Hepatocyte (in vitro differentiated cells): ENCODE measurements at regions not wholly inside any gene's neighbourhood (a gene's known extent, or its start where the extent isn't known, plus 50 kb on each side); places are given as distances from the start of the nearest gene placed in this dataset.

Experiments
- DNase-seq: peaks from one replicate; pipeline ENCODE4 v3.0.0-alpha.2; 2016; ENCODE audit warnings: low spot score
- H2AFZ ChIP-seq: fragments of 200-600 bp; sonication (generic); 2 replicates; pipeline ENCODE4 v1.6.0; 2016; ENCODE audit warnings: antibody characterized with exemption, mild to moderate bottlenecking
- H3K27ac ChIP-seq: fragments of 200-600 bp; sonication (generic); 2 replicates; pipeline ENCODE4 v1.5.1; 2016; ENCODE audit warnings: mild to moderate bottlenecking
- H3K27me3 ChIP-seq: fragments of 200-600 bp; sonication (generic); 2 replicates; pipeline ENCODE4 v1.6.1; 2016
- H3K36me3 ChIP-seq: fragments of 200-600 bp; sonication (generic); replicated peaks from 2 replicates; pipeline ENCODE4 v1.5.1; 2016; ENCODE audit warnings: low read depth; ENCODE audit not compliant: insufficient read depth
- H3K4me1 ChIP-seq: fragments of 200-600 bp; sonication (generic); 2 replicates; pipeline ENCODE4 v1.5.1; 2016; ENCODE audit warnings: mild to moderate bottlenecking, moderate library complexity; ENCODE audit not compliant: insufficient read depth
- H3K4me2 ChIP-seq: fragments of 200-600 bp; sonication (generic); 2 replicates; pipeline ENCODE4 v1.6.0; 2016
- H3K4me3 ChIP-seq: fragments of 200-600 bp; sonication (generic); 2 replicates; pipeline ENCODE4 v1.5.1; 2016; ENCODE audit warnings: mild to moderate bottlenecking
- H3K79me2 ChIP-seq: fragments of 200-600 bp; sonication (generic); 2 replicates; pipeline ENCODE4 v1.6.0; 2017; ENCODE audit warnings: mild to moderate bottlenecking
- H3K9me2 ChIP-seq: fragments of 200-600 bp; sonication (generic); replicated peaks from 2 replicates; pipeline ENCODE4 v1.6.0; 2017; ENCODE audit warnings: mild to moderate bottlenecking; ENCODE audit not compliant: insufficient read depth
- H3K9me3 ChIP-seq: fragments of 200-600 bp; sonication (generic); 2 replicates; pipeline ENCODE4 v1.5.1; 2016; ENCODE audit warnings: low read depth, mild to moderate bottlenecking
- H4K20me1 ChIP-seq: fragments of 200-600 bp; sonication (generic); 2 replicates; pipeline ENCODE4 v1.6.0; 2016; ENCODE audit warnings: mild to moderate bottlenecking; ENCODE audit not compliant: insufficient read depth, poor library complexity, severe bottlenecking
- CTCF ChIP-seq: fragments of 200-600 bp; sonication (generic); IDR thresholded peaks from 2 replicates; pipeline ENCODE4 v1.5.1; 2016; ENCODE audit warnings: antibody characterized with exemption, mild to moderate bottlenecking; ENCODE audit not compliant: poor library complexity
- EZH2 ChIP-seq: fragments of 200-600 bp; sonication (generic); IDR thresholded peaks from 2 replicates; pipeline ENCODE4 v1.6.1; 2016; ENCODE audit warnings: antibody characterized with exemption, mild to moderate bottlenecking, borderline replicate concordance
- EZH2phosphoT487 ChIP-seq: fragments of 200-600 bp; sonication (generic); IDR thresholded peaks from one replicate; pipeline ENCODE4 v1.6.1; 2018; ENCODE audit warnings: antibody characterized with exemption, mild to moderate bottlenecking, low read depth, moderate library complexity; ENCODE audit not compliant: unreplicated experiment, severe bottlenecking
- WGBS: methylation state at CpG from one replicate; pipeline ENCODE4 v1.1.6; 2016; ENCODE audit warnings: low lambda C conversion rate; ENCODE audit errors: missing lambda C conversion rate; 5-methylcytosine and 5-hydroxymethylcytosine counted together

GRCh38 chrX:9343971-9344370 is 120.9 kb upstream of the TBL1X start:
- Histone ChIP-seq H4K20me1 (no peaks in the 10 kb centered on the region), H3K79me2 (no peaks in the 10 kb centered on the region), H3K36me3 (no peaks in the 10 kb centered on the region), H2AFZ (no peak overlapping the region), H3K4me3 (no peak overlapping the region), H3K4me1 (peaks cover 10% of the 10 kb centered on the region), H3K4me2 (no peak overlapping the region), H3K27ac (no peak overlapping the region), H3K9me2 (no peaks in the 10 kb centered on the region), H3K27me3 (no peaks in the 10 kb centered on the region), H3K9me3 (no peaks in the 10 kb centered on the region)
- no peak for DNase-seq
- TF ChIP-seq CTCF (no peak), EZH2phosphoT487 (no peak), EZH2 (no peak)
- 94% methylated on average over 7 of the region's 7 CpGs for WGBS

GRCh38 chrX:9345957-9346356 is 118.9 kb upstream of the TBL1X start:
- Histone ChIP-seq H3K9me2 (no peaks in the 10 kb centered on the region), H3K27me3 (no peaks in the 10 kb centered on the region), H3K4me2 (no peak overlapping the region), H3K4me1 (peaks cover under 1% of the 10 kb centered on the region), H3K4me3 (no peak overlapping the region), H3K27ac (no peak overlapping the region), H3K9me3 (no peaks in the 10 kb centered on the region), H3K79me2 (no peaks in the 10 kb centered on the region), H4K20me1 (no peaks in the 10 kb centered on the region), H2AFZ (no peak overlapping the region), H3K36me3 (no peaks in the 10 kb centered on the region)
- 85% methylated on average over 8 of the region's 8 CpGs for WGBS
- DNase-seq, result no peak
- TF ChIP-seq EZH2phosphoT487 (no peak), EZH2 (no peak), CTCF (no peak)

GRCh38 chrX:9349572-9350494 is 115.0 kb upstream of the TBL1X start:
- H3K4me2 ChIP-seq, result no peak overlapping the region
- no peak for TF ChIP-seq EZH2
- TF ChIP-seq EZH2phosphoT487, result no peak
- no peak for TF ChIP-seq CTCF
- WGBS, result 66% methylated on average over 11 of the region's 11 CpGs

More at GRCh38 chrX:9349572-9350494, 115.0 kb upstream of the TBL1X start:
- DNase-seq, result no peak
- no peaks in the 10 kb centered on the region for H3K27me3 ChIP-seq
- no peaks in the 10 kb centered on the region for H4K20me1 ChIP-seq
- H3K9me3 ChIP-seq, result no peaks in the 10 kb centered on the region
- H3K79me2 ChIP-seq, result no peaks in the 10 kb centered on the region
- H3K4me3 ChIP-seq, result no peak overlapping the region
- no peak overlapping the region for H2AFZ ChIP-seq
- H3K36me3 ChIP-seq, result no peaks in the 10 kb centered on the region
- no peaks in the 10 kb centered on the region for H3K9me2 ChIP-seq
- H3K27ac ChIP-seq, result no peak overlapping the region
- H3K4me1 ChIP-seq, result no peaks in the 10 kb centered on the region
